H9 (cell line): ENCODE measurements at regions not wholly inside any gene's neighbourhood (a gene's known extent, or its start where the extent isn't known, plus 50 kb on each side); places are given as distances from the start of the nearest gene placed in this dataset.

ENCODE experiments used
- DNase-seq: peaks from one replicate; pipeline ENCODE4 v3.0.0-alpha.2; 2017
- H2AFZ ChIP-seq: one replicate; pipeline ENCODE4 v1.6.1; 2013; ENCODE audit warnings: mild to moderate bottlenecking, low read length, control low read depth, moderate library complexity
- H2AK5ac ChIP-seq: 2 replicates; pipeline ENCODE4 v1.6.1; 2013; ENCODE audit warnings: low read length, control low read depth, mixed read lengths; ENCODE audit not compliant: insufficient read length
- H2BK120ac ChIP-seq: one replicate; pipeline ENCODE4 v1.6.1; 2013; ENCODE audit warnings: low read depth, mild to moderate bottlenecking, low read length, control low read depth, inconsistent platforms; ENCODE audit not compliant: poor library complexity, severe bottlenecking
- H2BK12ac ChIP-seq: 2 replicates; pipeline ENCODE4 v1.6.1; 2013; ENCODE audit warnings: low read length, control low read depth, mixed read lengths, low read depth; ENCODE audit not compliant: insufficient read length
- H2BK15ac ChIP-seq: 2 replicates; pipeline ENCODE4 v1.6.1; 2013; ENCODE audit warnings: low read depth, low read length, control low read depth
- H2BK20ac ChIP-seq: one replicate; pipeline ENCODE4 v1.6.1; 2013; ENCODE audit warnings: low read depth, mild to moderate bottlenecking, low read length, control low read depth, inconsistent platforms; ENCODE audit not compliant: poor library complexity, severe bottlenecking
- H2BK5ac ChIP-seq: 2 replicates; pipeline ENCODE4 v1.6.1; 2013; ENCODE audit warnings: low read length, control low read depth, mixed read lengths; ENCODE audit not compliant: insufficient read length
- H3K14ac ChIP-seq: 2 replicates; pipeline ENCODE4 v1.6.1; 2013; ENCODE audit warnings: low read length, control low read depth; ENCODE audit not compliant: insufficient read depth
- H3K18ac ChIP-seq: 2 replicates; pipeline ENCODE4 v1.6.1; 2013; ENCODE audit warnings: low read depth, mild to moderate bottlenecking, mixed read lengths, low read length, control low read depth; ENCODE audit not compliant: insufficient read length
- H3K23ac ChIP-seq: 2 replicates; pipeline ENCODE4 v1.6.1; 2013; ENCODE audit warnings: low read length, control low read depth, mixed read lengths, low read depth; ENCODE audit not compliant: insufficient read length
- H3K23me2 ChIP-seq: 2 replicates; pipeline ENCODE4 v1.6.1; 2013; ENCODE audit warnings: low read depth, mild to moderate bottlenecking, mixed read lengths, low read length, control low read depth; ENCODE audit not compliant: insufficient read length, poor library complexity, severe bottlenecking
- H3K27ac ChIP-seq: 2 replicates; pipeline ENCODE4 v1.5.1; 2013; ENCODE audit warnings: low read length, control low read depth, mixed read lengths, low read depth; ENCODE audit not compliant: insufficient read length
- H3K27me3 ChIP-seq: 2 replicates; pipeline ENCODE4 v1.6.1; 2013; ENCODE audit warnings: low read length, control low read depth, inconsistent platforms; ENCODE audit not compliant: insufficient read depth
- H3K4ac ChIP-seq: 2 replicates; pipeline ENCODE4 v1.6.1; 2013; ENCODE audit warnings: low read depth, mild to moderate bottlenecking, control low read depth, inconsistent platforms, low read length, moderate library complexity
- H3K4me1 ChIP-seq: 2 replicates; pipeline ENCODE4 v1.6.1; 2013; ENCODE audit warnings: low read length, control low read depth, inconsistent platforms; ENCODE audit not compliant: insufficient read depth
- H3K4me2 ChIP-seq: 2 replicates; pipeline ENCODE4 v1.6.1; 2013; ENCODE audit warnings: low read length, control low read depth, mixed read lengths; ENCODE audit not compliant: insufficient read length, insufficient read depth
- H3K56ac ChIP-seq: 2 replicates; pipeline ENCODE4 v1.6.1; 2013; ENCODE audit warnings: low read depth, mild to moderate bottlenecking, mixed read lengths, low read length, control low read depth; ENCODE audit not compliant: insufficient read length
- H3K79me1 ChIP-seq: 2 replicates; pipeline ENCODE4 v1.6.1; 2013; ENCODE audit warnings: low read depth, mild to moderate bottlenecking, moderate library complexity, low read length, control low read depth, inconsistent platforms; ENCODE audit not compliant: insufficient read depth, poor library complexity, severe bottlenecking
- H3K79me2 ChIP-seq: 2 replicates; pipeline ENCODE4 v1.6.1; 2013; ENCODE audit warnings: low read length, control low read depth, inconsistent platforms; ENCODE audit not compliant: insufficient read depth
- H3K9ac ChIP-seq: 2 replicates; pipeline ENCODE4 v1.6.1; 2013; ENCODE audit warnings: low read length, control low read depth, mixed read lengths; ENCODE audit not compliant: insufficient read length; ENCODE audit errors: extremely low read depth
- H3K9me3 ChIP-seq: one replicate; pipeline ENCODE4 v1.6.1; 2013; ENCODE audit warnings: low read depth, low read length, inconsistent platforms; ENCODE audit not compliant: control insufficient read depth
- H3T11ph ChIP-seq: one replicate; pipeline ENCODE4 v1.6.1; 2013; ENCODE audit warnings: mild to moderate bottlenecking, low read length, control low read depth, inconsistent platforms
- H4K20me1 ChIP-seq: one replicate; pipeline ENCODE4 v1.6.1; 2013; ENCODE audit not compliant: control insufficient read depth, insufficient read length, insufficient read depth
- H4K5ac ChIP-seq: 2 replicates; pipeline ENCODE4 v1.6.1; 2013; ENCODE audit warnings: low read depth, mild to moderate bottlenecking, mixed read lengths, low read length, control low read depth; ENCODE audit not compliant: insufficient read length
- H4K8ac ChIP-seq: replicated peaks from 2 replicates; pipeline ENCODE4 v1.6.1; 2013; ENCODE audit warnings: low read length, control low read depth, mixed read lengths, low read depth; ENCODE audit not compliant: insufficient read length
- H4K91ac ChIP-seq: 2 replicates; pipeline ENCODE4 v1.6.1; 2013; ENCODE audit warnings: low read depth, mild to moderate bottlenecking, moderate library complexity, mixed read lengths, low read length, control low read depth; ENCODE audit not compliant: insufficient read length
- H3K27ac Mint-ChIP-seq, 3 experiments: 2 replicates in 2 of 3; 3 replicates in 1 of 3; pipeline ENCODE4 v1.8.0; 2020 to 2021; ENCODE audit warnings: mixed read lengths in 3 of 3, mild to moderate bottlenecking in 1 of 3, moderate library complexity in 1 of 3
- H3K27me3 Mint-ChIP-seq: 2 replicates; pipeline ENCODE4 v1.8.0; 2021; ENCODE audit warnings: low read depth, mild to moderate bottlenecking, moderate library complexity, mixed read lengths
- H3K36me3 Mint-ChIP-seq, 3 experiments: 2 replicates in 2 of 3; 3 replicates in 1 of 3; pipeline ENCODE4 v1.8.0; 2020 to 2021; ENCODE audit warnings: low read depth in 3 of 3, mixed read lengths in 3 of 3; ENCODE audit not compliant: insufficient read depth in 1 of 3
- H3K4me1 Mint-ChIP-seq, 2 experiments: 2 replicates each; pipeline ENCODE4 v1.8.0; 2020; ENCODE audit warnings: mixed read lengths in 2 of 2
- H3K4me3 Mint-ChIP-seq, 2 experiments: 2 replicates in 1 of 2; 3 replicates in 1 of 2; pipeline ENCODE4 v1.8.0; 2020 to 2021; ENCODE audit warnings: mild to moderate bottlenecking in 2 of 2, mixed read lengths in 2 of 2, moderate library complexity in 1 of 2
- H3K9me3 Mint-ChIP-seq, 2 experiments: 2 replicates in 1 of 2; 3 replicates in 1 of 2; pipeline ENCODE4 v1.8.0; 2020; ENCODE audit warnings: mild to moderate bottlenecking in 2 of 2, mixed read lengths in 2 of 2, moderate library complexity in 1 of 2
- WGBS: extraction: QIAGEN DNeasy Blood & Tissue Kit; methylation state at CpG from one replicate; pipeline ENCODE4 v1.1.7; 2013; ENCODE audit warnings: missing lambda C conversion rate, low lambda C conversion rate, mixed read lengths; ENCODE audit not compliant: insufficient read length; ENCODE audit errors: extremely low coverage; 5-methylcytosine and 5-hydroxymethylcytosine counted together
- TF ChIP-seq, protein P1 (sequence below): fragments of 200-600 bp; sonication (generic); conservative IDR thresholded peaks from 3 replicates; pipeline ENCODE4 v1.8.0; 2021; ENCODE audit warnings: antibody characterized with exemption, mild to moderate bottlenecking

DNA sequence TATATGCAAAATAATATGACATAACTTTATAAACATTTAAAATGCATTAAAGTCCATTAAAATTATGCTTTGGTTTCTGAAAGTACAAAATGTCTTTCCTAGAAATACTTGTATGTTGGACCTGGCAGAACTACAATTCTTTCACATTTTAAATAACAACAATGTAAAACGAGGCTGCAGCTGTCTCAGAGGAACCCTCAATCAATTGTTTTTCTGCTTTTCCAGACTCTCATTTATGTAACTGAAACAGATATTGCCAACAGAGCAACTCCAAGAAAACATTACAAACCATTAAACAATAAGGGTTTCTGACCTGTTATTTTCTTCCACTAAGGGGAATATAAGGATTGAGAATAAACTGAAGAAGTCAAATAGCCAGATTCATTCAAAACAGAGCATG lies 1193.4 kb downstream of the NCAM2 start:
- Histone ChIP-seq H3K27ac (no peak overlapping the region), H3K9me3 (no peaks in the 10 kb centered on the region), H4K91ac (no peak overlapping the region), H4K5ac (no peak overlapping the region), H3K14ac (no peak overlapping the region), H3K4me2 (no peak overlapping the region), H3K4ac (no peak overlapping the region), H2AK5ac (no peak overlapping the region), H3T11ph (no peak overlapping the region), H3K23me2 (no peaks in the 10 kb centered on the region), H2BK120ac (no peak overlapping the region), H2BK20ac (no peak overlapping the region), H4K20me1 (no peaks in the 10 kb centered on the region), H2BK12ac (no peak overlapping the region), H2BK5ac (no peak overlapping the region), H3K79me1 (no peaks in the 10 kb centered on the region), H3K23ac (no peak overlapping the region), H3K18ac (no peak overlapping the region), H3K4me1 (no peaks in the 10 kb centered on the region), H3K27me3 (no peaks in the 10 kb centered on the region), H4K8ac (no peak overlapping the region), H3K9ac (no peak overlapping the region), H3K79me2 (no peaks in the 10 kb centered on the region), H2BK15ac (no peak overlapping the region), H2AFZ (no peak overlapping the region), H3K56ac (no peak overlapping the region)
- no peak overlapping the region for H3K4me3 Mint-ChIP-seq
- TF ChIP-seq, protein P1, sequence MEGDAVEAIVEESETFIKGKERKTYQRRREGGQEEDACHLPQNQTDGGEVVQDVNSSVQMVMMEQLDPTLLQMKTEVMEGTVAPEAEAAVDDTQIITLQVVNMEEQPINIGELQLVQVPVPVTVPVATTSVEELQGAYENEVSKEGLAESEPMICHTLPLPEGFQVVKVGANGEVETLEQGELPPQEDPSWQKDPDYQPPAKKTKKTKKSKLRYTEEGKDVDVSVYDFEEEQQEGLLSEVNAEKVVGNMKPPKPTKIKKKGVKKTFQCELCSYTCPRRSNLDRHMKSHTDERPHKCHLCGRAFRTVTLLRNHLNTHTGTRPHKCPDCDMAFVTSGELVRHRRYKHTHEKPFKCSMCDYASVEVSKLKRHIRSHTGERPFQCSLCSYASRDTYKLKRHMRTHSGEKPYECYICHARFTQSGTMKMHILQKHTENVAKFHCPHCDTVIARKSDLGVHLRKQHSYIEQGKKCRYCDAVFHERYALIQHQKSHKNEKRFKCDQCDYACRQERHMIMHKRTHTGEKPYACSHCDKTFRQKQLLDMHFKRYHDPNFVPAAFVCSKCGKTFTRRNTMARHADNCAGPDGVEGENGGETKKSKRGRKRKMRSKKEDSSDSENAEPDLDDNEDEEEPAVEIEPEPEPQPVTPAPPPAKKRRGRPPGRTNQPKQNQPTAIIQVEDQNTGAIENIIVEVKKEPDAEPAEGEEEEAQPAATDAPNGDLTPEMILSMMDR, result no peak
- no CpG with 5 or more reads among the region's 1 CpG for WGBS
- DNase-seq, result no peak
- H3K36me3 Mint-ChIP-seq, result peaks cover 0 to 3% (median 0%) of the 10 kb centered on the region in 3 experiments; a peak in 2 of 7 replicates
- H3K27me3 Mint-ChIP-seq, result no peaks in the 10 kb centered on the region
- peaks cover 3% of the 10 kb centered on the region in 2 experiments; a peak in 3 of 5 replicates for H3K9me3 Mint-ChIP-seq
- H3K4me1 Mint-ChIP-seq, result no peaks in the 10 kb centered on the region
- H3K27ac Mint-ChIP-seq, result no peak overlapping the region
